ENCODE measurements at regions not wholly inside any gene's neighbourhood (a gene's known extent, or its start where the extent isn't known, plus 50 kb on each side); places are given as distances from the start of the nearest gene placed in this dataset.

- TF ChIP-seq, protein P1, sequence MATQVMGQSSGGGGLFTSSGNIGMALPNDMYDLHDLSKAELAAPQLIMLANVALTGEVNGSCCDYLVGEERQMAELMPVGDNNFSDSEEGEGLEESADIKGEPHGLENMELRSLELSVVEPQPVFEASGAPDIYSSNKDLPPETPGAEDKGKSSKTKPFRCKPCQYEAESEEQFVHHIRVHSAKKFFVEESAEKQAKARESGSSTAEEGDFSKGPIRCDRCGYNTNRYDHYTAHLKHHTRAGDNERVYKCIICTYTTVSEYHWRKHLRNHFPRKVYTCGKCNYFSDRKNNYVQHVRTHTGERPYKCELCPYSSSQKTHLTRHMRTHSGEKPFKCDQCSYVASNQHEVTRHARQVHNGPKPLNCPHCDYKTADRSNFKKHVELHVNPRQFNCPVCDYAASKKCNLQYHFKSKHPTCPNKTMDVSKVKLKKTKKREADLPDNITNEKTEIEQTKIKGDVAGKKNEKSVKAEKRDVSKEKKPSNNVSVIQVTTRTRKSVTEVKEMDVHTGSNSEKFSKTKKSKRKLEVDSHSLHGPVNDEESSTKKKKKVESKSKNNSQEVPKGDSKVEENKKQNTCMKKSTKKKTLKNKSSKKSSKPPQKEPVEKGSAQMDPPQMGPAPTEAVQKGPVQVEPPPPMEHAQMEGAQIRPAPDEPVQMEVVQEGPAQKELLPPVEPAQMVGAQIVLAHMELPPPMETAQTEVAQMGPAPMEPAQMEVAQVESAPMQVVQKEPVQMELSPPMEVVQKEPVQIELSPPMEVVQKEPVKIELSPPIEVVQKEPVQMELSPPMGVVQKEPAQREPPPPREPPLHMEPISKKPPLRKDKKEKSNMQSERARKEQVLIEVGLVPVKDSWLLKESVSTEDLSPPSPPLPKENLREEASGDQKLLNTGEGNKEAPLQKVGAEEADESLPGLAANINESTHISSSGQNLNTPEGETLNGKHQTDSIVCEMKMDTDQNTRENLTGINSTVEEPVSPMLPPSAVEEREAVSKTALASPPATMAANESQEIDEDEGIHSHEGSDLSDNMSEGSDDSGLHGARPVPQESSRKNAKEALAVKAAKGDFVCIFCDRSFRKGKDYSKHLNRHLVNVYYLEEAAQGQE (IDR thresholded peaks at IDR 0.05; ENCODE audit: insufficient read depth in 1 of 2, low read depth in 2 of 2, low read length in 2 of 2): no peak
- TF ChIP-seq POLR2AphosphoS5 (IDR thresholded peaks at IDR 0.05; ENCODE audit: low read depth, low read length) (no peak), SIN3A (IDR thresholded peaks at IDR 0.05; ENCODE audit: borderline replicate concordance, insufficient read depth, low read length) (no peak), TAF1 (IDR thresholded peaks at IDR 0.05; ENCODE audit: borderline replicate concordance, insufficient read depth, low read length) (no peak), FOXP2 (optimal IDR thresholded peaks at IDR 0.05; ENCODE audit: borderline replicate concordance, extremely low read depth, extremely low read length, insufficient read depth) (no peak)
These were observed 149.9 kb downstream of the NXNL2 start for GRCh38 chr9:88684845-88685244.

Measured in PFSK-1 (cell line).